ENCODE measurements at regions not wholly inside any gene's neighbourhood (a gene's known extent, or its start where the extent isn't known, plus 50 kb on each side); places are given as distances from the start of the nearest gene placed in this dataset.

DNA sequence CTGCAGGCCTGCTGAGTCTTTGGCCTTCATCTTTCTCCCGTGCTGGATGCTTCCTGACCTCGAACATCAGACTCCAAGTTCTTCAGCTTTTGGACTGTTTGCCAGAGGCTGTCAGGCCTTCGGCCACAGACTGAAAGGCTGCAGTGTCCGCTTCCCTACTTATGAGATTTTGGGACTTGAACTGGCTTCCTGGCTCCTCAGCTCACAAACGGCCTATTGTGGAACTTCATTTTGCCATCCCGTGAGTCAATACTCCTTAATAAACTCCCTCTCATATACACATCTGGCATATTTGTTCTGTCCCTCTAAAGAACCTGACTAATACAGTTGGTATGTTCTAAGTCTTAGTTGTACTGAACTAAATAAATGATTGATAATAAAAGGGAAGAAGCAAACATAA is 702.8 kb upstream of the LINC00305 start:
- TF ChIP-seq, protein P1, sequence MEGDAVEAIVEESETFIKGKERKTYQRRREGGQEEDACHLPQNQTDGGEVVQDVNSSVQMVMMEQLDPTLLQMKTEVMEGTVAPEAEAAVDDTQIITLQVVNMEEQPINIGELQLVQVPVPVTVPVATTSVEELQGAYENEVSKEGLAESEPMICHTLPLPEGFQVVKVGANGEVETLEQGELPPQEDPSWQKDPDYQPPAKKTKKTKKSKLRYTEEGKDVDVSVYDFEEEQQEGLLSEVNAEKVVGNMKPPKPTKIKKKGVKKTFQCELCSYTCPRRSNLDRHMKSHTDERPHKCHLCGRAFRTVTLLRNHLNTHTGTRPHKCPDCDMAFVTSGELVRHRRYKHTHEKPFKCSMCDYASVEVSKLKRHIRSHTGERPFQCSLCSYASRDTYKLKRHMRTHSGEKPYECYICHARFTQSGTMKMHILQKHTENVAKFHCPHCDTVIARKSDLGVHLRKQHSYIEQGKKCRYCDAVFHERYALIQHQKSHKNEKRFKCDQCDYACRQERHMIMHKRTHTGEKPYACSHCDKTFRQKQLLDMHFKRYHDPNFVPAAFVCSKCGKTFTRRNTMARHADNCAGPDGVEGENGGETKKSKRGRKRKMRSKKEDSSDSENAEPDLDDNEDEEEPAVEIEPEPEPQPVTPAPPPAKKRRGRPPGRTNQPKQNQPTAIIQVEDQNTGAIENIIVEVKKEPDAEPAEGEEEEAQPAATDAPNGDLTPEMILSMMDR (conservative IDR thresholded peaks at IDR 0.05; ENCODE audit: low read length) = no peak
- no peak for TF ChIP-seq EZH2phosphoT487 (IDR thresholded peaks at IDR 0.05; ENCODE audit: borderline replicate concordance, low read depth, low read length)
